CD4-positive, alpha-beta T cell treated with Interleukin-4 for 4 hours (primary cell): ENCODE measurements at regions not wholly inside any gene's neighbourhood (a gene's known extent, or its start where the extent isn't known, plus 50 kb on each side); places are given as distances from the start of the nearest gene placed in this dataset.
"Not testable (repeated sequence)": the region's sequence is repeated elsewhere in the genome, so short reads cannot be mapped to it uniquely, and the experiment has no call there.

ENCODE experiments used
- DNase-seq: peaks from one replicate; pipeline ENCODE4 v3.0.0-alpha.2; 2020

- no peak for DNase-seq
Observed at GRCh38 chr2:61620244-61621159, 82.3 kb upstream of the XPO1 start.

GRCh38 chr2:61619561-61619960 is 81.4 kb upstream of the XPO1 start:
- DNase-seq: no peak

GRCh38 chr2:61617610-61618009 is 79.5 kb upstream of the XPO1 start:
- no peak for DNase-seq

- no peak for DNase-seq
Observed at GRCh38 chr2:61605245-61605644, 67.1 kb upstream of the XPO1 start.

GRCh38 chr2:61604433-61604832 is 66.3 kb upstream of the XPO1 start:
- DNase-seq: no peak

GRCh38 chr2:61598515-61599156 is 60.5 kb upstream of the XPO1 start:
- not testable (repeated sequence) for DNase-seq

GRCh38 chr2:61597300-61598289 is 59.4 kb upstream of the XPO1 start:
- no peak for DNase-seq

- not testable (repeated sequence) for DNase-seq
Observed at GRCh38 chr2:61594201-61594600, 56.0 kb upstream of the XPO1 start.

GRCh38 chr2:61593648-61594047 is 55.5 kb upstream of the XPO1 start:
- not testable (repeated sequence) for DNase-seq

- no peak for DNase-seq
Observed at GRCh38 chr2:61590214-61590613, 52.1 kb upstream of the XPO1 start.

GRCh38 chr2:61588566-61588965 is 50.4 kb upstream of the XPO1 start:
- no peak for DNase-seq
